ENCODE measurements at regions not wholly inside any gene's neighbourhood (a gene's known extent, or its start where the extent isn't known, plus 50 kb on each side); places are given as distances from the start of the nearest gene placed in this dataset.

DNA sequence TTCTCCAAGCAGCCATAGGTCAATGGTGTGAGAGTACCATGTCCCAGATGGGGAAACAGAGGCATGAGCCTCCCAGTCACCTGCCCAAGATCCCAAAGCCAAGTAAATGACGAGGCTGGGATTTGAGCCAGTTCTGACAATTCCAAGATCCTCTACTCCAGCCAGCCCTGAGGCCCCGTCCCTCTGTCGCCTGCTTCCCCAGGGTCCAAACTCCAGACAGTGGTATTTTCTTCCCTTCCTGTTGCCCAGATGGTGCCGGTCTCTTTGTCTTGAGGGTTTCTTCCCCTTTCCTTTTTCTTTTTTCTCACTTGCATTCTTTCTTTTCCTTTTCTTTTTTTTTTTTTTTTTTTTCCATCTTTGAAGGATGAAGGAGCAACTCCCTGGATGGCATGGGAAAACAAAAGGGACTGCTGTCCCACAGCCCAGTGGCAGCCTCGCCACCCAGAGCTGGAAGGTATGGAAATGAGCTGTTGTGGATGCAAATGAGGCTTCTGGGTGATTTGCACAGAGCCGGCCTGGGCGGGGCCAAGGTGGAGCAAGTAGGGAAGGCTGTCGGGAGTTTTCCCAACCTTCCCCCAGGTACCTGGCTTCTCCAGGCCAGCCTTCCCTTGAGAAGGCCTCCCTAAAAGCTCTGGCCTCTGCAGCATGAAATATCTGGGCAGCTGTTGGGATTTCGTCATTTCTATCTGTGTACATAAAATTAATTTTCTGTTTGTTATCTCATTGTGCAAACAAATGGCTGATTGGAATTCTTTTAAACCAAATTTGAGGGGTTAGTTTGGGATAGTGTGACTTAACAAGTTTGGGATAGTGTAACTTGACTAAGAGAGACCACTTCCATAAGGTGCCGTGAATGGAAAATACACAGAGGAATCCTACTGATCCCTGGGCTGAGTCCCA lies 146.8 kb downstream of the MN1 start:
- H3K4me1 ChIP-seq (ENCODE audit: insufficient read depth): peaks cover 6% of the 10 kb centered on the region
- intact Hi-C loops (cut with DNase I): no loop called here
- H3K9me3 ChIP-seq: no peaks in the 10 kb centered on the region
- no peak for TF ChIP-seq EP300 (IDR thresholded peaks at IDR 0.05)
- TF ChIP-seq POLR2A (IDR thresholded peaks at IDR 0.05): no peak
- TF ChIP-seq CTCF (IDR thresholded peaks at IDR 0.05): no peak
- WGBS, 3 donors: 40 to 52% (median 42%) methylated on average over 10 of the region's 10 CpGs
- no peaks in the 10 kb centered on the region for H3K27me3 ChIP-seq
- no peak overlapping the region for H3K4me3 ChIP-seq
- no peak for DNase-seq
- no peak overlapping the region for H3K27ac ChIP-seq
- no peaks in the 10 kb centered on the region for H3K36me3 ChIP-seq

GRCh38 chr22:27655582-27656185 lies 145.9 kb downstream of the MN1 start:
- Histone ChIP-seq H3K4me1 (ENCODE audit: insufficient read depth) (peaks cover 6% of the 10 kb centered on the region), H3K9me3 (no peaks in the 10 kb centered on the region), H3K27ac (no peak overlapping the region), H3K4me3 (no peak overlapping the region), H3K27me3 (no peaks in the 10 kb centered on the region), H3K36me3 (no peaks in the 10 kb centered on the region)
- 80 to 94% (median 89%) methylated on average over 2 of the region's 2 CpGs for WGBS, 3 donors
- intact Hi-C loops (cut with DNase I): no loop called here
- TF ChIP-seq EP300 (IDR thresholded peaks at IDR 0.05): no peak
- no peak for TF ChIP-seq CTCF (IDR thresholded peaks at IDR 0.05)
- TF ChIP-seq POLR2A (IDR thresholded peaks at IDR 0.05): no peak
- no peak for DNase-seq

- TF ChIP-seq CTCF (IDR thresholded peaks at IDR 0.05) (no peak), POLR2A (IDR thresholded peaks at IDR 0.05) (no peak), EP300 (IDR thresholded peaks at IDR 0.05) (no peak)
- no peak for DNase-seq
- intact Hi-C loops (cut with DNase I): no loop called here
Measured at GRCh38 chr22:27656970-27657369, 144.6 kb downstream of the MN1 start.

GRCh38 chr22:27660306-27660705 lies 141.2 kb downstream of the MN1 start:
- intact Hi-C loops (cut with DNase I): no loop called here
- Histone ChIP-seq H3K27ac (no peak overlapping the region), H3K27me3 (no peaks in the 10 kb centered on the region), H3K4me3 (no peak overlapping the region), H3K9me3 (no peaks in the 10 kb centered on the region), H3K36me3 (no peaks in the 10 kb centered on the region), H3K4me1 (ENCODE audit: insufficient read depth) (peaks cover 10% of the 10 kb centered on the region)
- DNase-seq: no peak
- WGBS, 3 donors: 84 to 92% (median 91%) methylated on average over 10 of the region's 10 CpGs
- TF ChIP-seq POLR2A (IDR thresholded peaks at IDR 0.05) (no peak), EP300 (IDR thresholded peaks at IDR 0.05) (no peak), CTCF (IDR thresholded peaks at IDR 0.05) (no peak)

More at GRCh38 chr22:27656970-27657369, 144.6 kb downstream of the MN1 start:
- H3K4me3 ChIP-seq: no peak overlapping the region
- no peaks in the 10 kb centered on the region for H3K9me3 ChIP-seq
- no peak overlapping the region for H3K27ac ChIP-seq
- H3K36me3 ChIP-seq: no peaks in the 10 kb centered on the region
- H3K27me3 ChIP-seq: no peaks in the 10 kb centered on the region
- H3K4me1 ChIP-seq (ENCODE audit: insufficient read depth): no peaks in the 10 kb centered on the region
